ENCODE measurements at regions not wholly inside any gene's neighbourhood (a gene's known extent, or its start where the extent isn't known, plus 50 kb on each side); places are given as distances from the start of the nearest gene placed in this dataset.
"Not testable (repeated sequence)": the region's sequence is repeated elsewhere in the genome, so short reads cannot be mapped to it uniquely, and the experiment has no call there.

DNA sequence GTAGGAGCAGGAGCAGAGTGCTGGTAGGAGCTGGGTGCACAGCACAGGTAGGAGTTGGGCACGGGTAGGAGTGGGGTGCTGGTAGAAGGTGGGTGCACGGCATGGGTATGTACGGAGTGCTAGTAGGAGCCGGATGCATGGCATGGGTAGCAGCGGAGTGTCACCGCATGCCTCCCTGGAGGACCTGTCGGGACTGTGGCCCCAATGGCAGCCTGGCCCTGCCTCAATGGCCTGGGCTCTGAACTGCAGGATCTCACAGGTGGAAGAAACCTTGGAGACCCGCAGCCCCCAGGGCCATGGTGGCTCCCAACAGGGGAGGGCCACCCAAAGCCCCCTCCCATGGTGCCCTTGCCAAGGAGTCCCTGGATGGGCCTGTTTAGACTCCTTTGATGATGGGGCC is 1146.0 kb downstream of the UQCRFS1 start:
- TF ChIP-seq POLR2A (IDR thresholded peaks at IDR 0.05; ENCODE audit: extremely low read depth, insufficient read length) = no peak
- TF ChIP-seq MYC (IDR thresholded peaks at IDR 0.05; ENCODE audit: low read depth, low read length) = no peak
- TF ChIP-seq, protein P1, sequence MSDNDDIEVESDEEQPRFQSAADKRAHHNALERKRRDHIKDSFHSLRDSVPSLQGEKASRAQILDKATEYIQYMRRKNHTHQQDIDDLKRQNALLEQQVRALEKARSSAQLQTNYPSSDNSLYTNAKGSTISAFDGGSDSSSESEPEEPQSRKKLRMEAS (IDR thresholded peaks at IDR 0.05; ENCODE audit: low read depth, low read length) = no peak
- TF ChIP-seq, protein P2, sequence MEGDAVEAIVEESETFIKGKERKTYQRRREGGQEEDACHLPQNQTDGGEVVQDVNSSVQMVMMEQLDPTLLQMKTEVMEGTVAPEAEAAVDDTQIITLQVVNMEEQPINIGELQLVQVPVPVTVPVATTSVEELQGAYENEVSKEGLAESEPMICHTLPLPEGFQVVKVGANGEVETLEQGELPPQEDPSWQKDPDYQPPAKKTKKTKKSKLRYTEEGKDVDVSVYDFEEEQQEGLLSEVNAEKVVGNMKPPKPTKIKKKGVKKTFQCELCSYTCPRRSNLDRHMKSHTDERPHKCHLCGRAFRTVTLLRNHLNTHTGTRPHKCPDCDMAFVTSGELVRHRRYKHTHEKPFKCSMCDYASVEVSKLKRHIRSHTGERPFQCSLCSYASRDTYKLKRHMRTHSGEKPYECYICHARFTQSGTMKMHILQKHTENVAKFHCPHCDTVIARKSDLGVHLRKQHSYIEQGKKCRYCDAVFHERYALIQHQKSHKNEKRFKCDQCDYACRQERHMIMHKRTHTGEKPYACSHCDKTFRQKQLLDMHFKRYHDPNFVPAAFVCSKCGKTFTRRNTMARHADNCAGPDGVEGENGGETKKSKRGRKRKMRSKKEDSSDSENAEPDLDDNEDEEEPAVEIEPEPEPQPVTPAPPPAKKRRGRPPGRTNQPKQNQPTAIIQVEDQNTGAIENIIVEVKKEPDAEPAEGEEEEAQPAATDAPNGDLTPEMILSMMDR (IDR thresholded peaks at IDR 0.05; ENCODE audit: low read depth, low read length) = no peak
- no peak overlapping the region for H3K4me3 ChIP-seq (ENCODE audit: low read depth, low read length)
- no peak for DNase-seq (ENCODE audit: low read depth)

DNA sequence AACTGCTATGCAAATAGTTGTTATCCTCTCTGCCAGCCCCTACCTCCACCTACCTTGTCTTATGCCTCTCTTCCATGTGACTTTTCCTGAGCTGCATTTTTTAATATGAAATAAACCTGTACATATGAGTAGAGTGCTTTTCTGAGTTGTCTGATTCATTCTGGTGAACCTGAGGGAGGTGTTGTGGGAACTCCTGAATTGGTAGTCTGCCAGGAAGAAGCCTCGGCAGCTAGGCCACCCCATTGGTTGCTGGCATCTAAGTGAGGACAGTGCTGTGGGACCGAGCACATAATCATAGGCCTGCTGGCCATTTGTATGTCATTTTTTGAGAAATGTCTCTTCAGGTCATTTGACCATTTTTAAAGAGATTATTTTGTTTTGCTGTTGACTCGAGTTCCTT is 1146.8 kb downstream of the UQCRFS1 start:
- H3K4me3 ChIP-seq (ENCODE audit: low read depth, low read length) = no peak overlapping the region
- TF ChIP-seq, protein P2 (IDR thresholded peaks at IDR 0.05; ENCODE audit: low read depth, low read length) = no peak
- TF ChIP-seq, protein P1 (IDR thresholded peaks at IDR 0.05; ENCODE audit: low read depth, low read length) = no peak
- TF ChIP-seq MYC (IDR thresholded peaks at IDR 0.05; ENCODE audit: low read depth, low read length) = no peak
- TF ChIP-seq POLR2A (IDR thresholded peaks at IDR 0.05; ENCODE audit: extremely low read depth, insufficient read length) = no peak

DNA sequence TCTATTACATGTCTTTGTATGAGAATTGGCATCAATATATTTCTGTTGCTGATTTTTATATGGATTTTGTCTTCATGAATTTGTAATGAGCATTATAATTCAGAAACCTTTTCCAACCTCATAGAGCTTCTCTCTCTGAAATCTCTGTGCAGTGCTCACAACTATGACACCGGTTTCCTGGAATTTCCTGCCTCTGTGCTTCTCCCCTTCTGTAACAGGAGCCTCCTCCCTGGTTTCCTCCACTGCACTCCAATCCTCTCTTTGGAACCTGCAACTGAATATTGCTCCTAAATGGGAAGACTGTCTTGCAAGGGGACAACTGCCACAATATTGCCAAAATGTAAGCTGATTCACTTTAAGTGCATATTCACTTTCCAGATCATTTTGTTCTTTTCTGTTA is 1147.9 kb downstream of the UQCRFS1 start:
- no peak for TF ChIP-seq MYC (IDR thresholded peaks at IDR 0.05; ENCODE audit: low read depth, low read length)
- TF ChIP-seq, protein P1 (IDR thresholded peaks at IDR 0.05; ENCODE audit: low read depth, low read length) = no peak
- DNase-seq (ENCODE audit: low read depth) = no peak
- H3K4me3 ChIP-seq (ENCODE audit: low read depth, low read length) = no peak overlapping the region

More for the DNA sequence above, 1146.8 kb downstream of the UQCRFS1 start:
- DNase-seq (ENCODE audit: low read depth) = no peak

DNA sequence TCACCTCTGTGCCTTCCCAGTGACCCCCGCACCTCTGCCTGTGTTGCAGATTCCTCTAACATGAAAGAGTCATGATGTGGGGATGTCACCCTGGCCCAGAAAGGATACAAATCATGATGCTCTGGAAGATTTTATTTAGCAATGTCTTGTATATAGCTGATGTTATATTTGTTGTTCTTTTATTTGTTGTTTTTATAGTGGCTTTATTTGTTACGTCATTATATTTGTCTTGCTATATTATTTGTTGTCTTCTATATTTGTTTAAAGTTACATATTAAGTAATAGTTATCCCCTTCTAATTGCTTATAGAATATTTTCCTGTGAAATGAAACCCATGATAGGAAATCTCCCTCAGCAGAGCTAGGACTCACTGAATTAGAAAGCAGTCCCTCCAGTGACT is 1149.2 kb downstream of the UQCRFS1 start:
- no peak for DNase-seq (ENCODE audit: low read depth)
- TF ChIP-seq POLR2A (IDR thresholded peaks at IDR 0.05; ENCODE audit: extremely low read depth, insufficient read length) = no peak
- TF ChIP-seq, protein P1 (IDR thresholded peaks at IDR 0.05; ENCODE audit: low read depth, low read length) = no peak
- H3K4me3 ChIP-seq (ENCODE audit: low read depth, low read length) = no peak overlapping the region

DNA sequence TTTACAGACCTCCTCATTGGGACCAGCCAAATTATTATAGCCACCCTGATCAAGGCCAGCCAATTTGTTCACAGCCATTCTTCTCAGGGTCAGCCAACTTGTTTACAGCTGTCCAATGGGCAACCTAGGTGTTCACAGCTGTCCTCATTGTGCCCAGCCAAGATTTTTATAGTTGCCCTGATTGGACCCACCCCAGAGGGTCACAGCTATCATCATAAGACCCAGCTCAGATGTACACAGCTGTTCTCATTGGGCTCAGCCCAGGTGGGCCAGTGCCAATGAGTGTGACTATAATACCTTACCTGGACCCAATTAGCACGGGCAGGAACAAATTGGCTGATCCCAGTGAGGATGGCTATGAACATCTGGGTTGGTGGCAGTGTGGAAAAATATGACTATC is 1151.8 kb downstream of the UQCRFS1 start:
- H3K4me3 ChIP-seq (ENCODE audit: low read depth, low read length) = no peak overlapping the region
- no peak for DNase-seq (ENCODE audit: low read depth)
- TF ChIP-seq, protein P2 (IDR thresholded peaks at IDR 0.05; ENCODE audit: low read depth, low read length) = no peak
- TF ChIP-seq MYC (IDR thresholded peaks at IDR 0.05; ENCODE audit: low read depth, low read length) (no peak), POLR2A (IDR thresholded peaks at IDR 0.05; ENCODE audit: extremely low read depth, insufficient read length) (no peak)
- TF ChIP-seq, protein P1 (IDR thresholded peaks at IDR 0.05; ENCODE audit: low read depth, low read length) = no peak

DNA sequence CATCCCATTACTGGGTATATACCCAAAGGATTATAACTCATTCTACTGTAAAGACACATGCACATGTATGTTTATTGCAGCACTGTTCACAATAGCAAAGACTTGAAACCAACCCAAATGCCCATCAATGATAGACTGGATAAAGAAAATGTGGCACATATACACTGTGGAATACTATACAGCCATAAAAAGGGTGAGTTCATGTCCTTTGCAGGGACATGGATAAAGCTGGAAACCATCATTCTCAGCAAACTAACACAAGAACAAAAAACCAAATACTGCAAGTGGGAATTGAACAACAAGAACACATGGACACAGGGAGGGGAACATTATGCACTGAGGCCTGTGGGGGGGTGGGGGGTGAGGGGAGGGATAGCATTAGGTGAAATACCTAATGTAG is 1155.9 kb downstream of the UQCRFS1 start:
- DNase-seq (ENCODE audit: low read depth); H3K4me3 ChIP-seq (ENCODE audit: low read depth, low read length): not testable (repeated sequence)

DNA sequence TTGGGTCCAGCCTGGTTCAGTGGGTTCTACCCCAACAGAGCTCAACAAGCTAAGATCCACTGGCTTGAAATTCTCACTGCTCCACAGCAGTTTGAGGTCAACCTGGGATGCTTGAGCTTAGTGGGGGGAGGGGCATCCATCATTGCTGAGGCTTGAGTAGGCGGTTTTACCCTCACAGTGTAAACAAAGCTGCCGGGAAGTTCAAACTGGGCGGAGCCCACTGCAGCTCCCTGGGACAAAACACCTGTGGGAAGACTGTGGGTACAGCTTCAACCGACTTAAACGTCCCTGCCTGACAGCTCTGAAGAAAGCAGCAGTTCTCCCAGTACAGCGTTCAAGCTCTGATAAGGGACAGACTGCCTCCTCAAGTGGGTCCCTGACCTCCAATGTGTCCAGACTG is 1161.9 kb downstream of the UQCRFS1 start:
- TF ChIP-seq MYC (IDR thresholded peaks at IDR 0.05; ENCODE audit: low read depth, low read length) (no peak), POLR2A (IDR thresholded peaks at IDR 0.05; ENCODE audit: extremely low read depth, insufficient read length) (no peak)
- TF ChIP-seq, protein P2 (IDR thresholded peaks at IDR 0.05; ENCODE audit: low read depth, low read length) = no peak
- TF ChIP-seq, protein P1 (IDR thresholded peaks at IDR 0.05; ENCODE audit: low read depth, low read length) = no peak
- DNase-seq (ENCODE audit: low read depth) = no peak
- H3K4me3 ChIP-seq (ENCODE audit: low read depth, low read length) = no peak overlapping the region
